H1 (cell line): ENCODE measurements at regions not wholly inside any gene's neighbourhood (a gene's known extent, or its start where the extent isn't known, plus 50 kb on each side); places are given as distances from the start of the nearest gene placed in this dataset.

Experiments used
- CTCF ChIA-PET: fragments of 300-600 bp; sonication (Branson Sonifier 250); formaldehyde crosslinking; loops from one replicate; lab custom pipeline; 2021; ENCODE audit not compliant: partially characterized antibody; lab: Charles Lee
- POLR2A ChIA-PET: fragments of 300-600 bp; sonication (Branson Sonifier 250); formaldehyde crosslinking; loops from one replicate; lab custom pipeline; 2021; ENCODE audit warnings: inconsistent platforms; ENCODE audit not compliant: partially characterized antibody; lab: Charles Lee
- DNase-seq, 2 experiments: peaks; one replicate each; pipeline versions ENCODE4 v3.0.0 to v3.0.0-alpha.2; 2010 to 2022; ENCODE audit warnings: low spot score in 2 of 2, low read depth in 1 of 2, mixed read lengths in 1 of 2
- FAIRE-seq: peaks from 2 replicates; lab custom pipeline; 2011; peaks lifted over from hg19 to GRCh38; lab: Jason Lieb, UNC
- H2AFZ ChIP-seq: 2 replicates; pipeline ENCODE4 v1.8.1; 2012; ENCODE audit warnings: low read length, inconsistent platforms
- H2AK5ac ChIP-seq: 2 replicates; pipeline ENCODE4 v1.6.1; 2013; ENCODE audit warnings: low read depth, low read length
- H2BK120ac ChIP-seq: replicated peaks from 2 replicates; pipeline ENCODE3; 2013; ENCODE audit warnings: low read depth, low read length, inconsistent platforms
- H2BK12ac ChIP-seq: 2 replicates; pipeline ENCODE4 v1.6.1; 2013; ENCODE audit warnings: low read depth, low read length
- H2BK15ac ChIP-seq: 2 replicates; pipeline ENCODE4 v1.6.1; 2013; ENCODE audit warnings: low read length
- H2BK20ac ChIP-seq: 2 replicates; pipeline ENCODE4 v1.6.1; 2013; ENCODE audit warnings: low read length
- H2BK5ac ChIP-seq: 2 replicates; pipeline ENCODE4 v1.6.1; 2013; ENCODE audit warnings: low read depth, low read length
- H3K14ac ChIP-seq: 2 replicates; pipeline ENCODE4 v1.6.1; 2013; ENCODE audit warnings: inconsistent platforms; ENCODE audit not compliant: insufficient read length
- H3K18ac ChIP-seq: 2 replicates; pipeline ENCODE4 v1.6.1; 2013; ENCODE audit warnings: low read length; ENCODE audit errors: extremely low read depth
- H3K23ac ChIP-seq: 2 replicates; pipeline ENCODE4 v1.6.1; 2013; ENCODE audit warnings: inconsistent platforms; ENCODE audit not compliant: insufficient read length
- H3K23me2 ChIP-seq: 2 replicates; pipeline ENCODE4 v1.6.1; 2013; ENCODE audit warnings: low read depth, low read length
- H3K27ac ChIP-seq: 2 replicates; pipeline ENCODE4 v1.6.1; 2011; ENCODE audit warnings: low read depth, low read length, inconsistent platforms
- H3K27me3 ChIP-seq, 4 experiments: replicated peaks in 1 of 4; 1 replicate in 1 of 4; 2 replicates in 3 of 4; pipeline versions ENCODE4 v1.6.1 to v1.8.1; 2011 to 2013; ENCODE audit warnings: low read length in 3 of 4, mild to moderate bottlenecking in 3 of 4, inconsistent platforms in 2 of 4, mixed read lengths in 2 of 4, moderate library complexity in 1 of 4; ENCODE audit not compliant: control insufficient read depth in 3 of 4, insufficient read depth in 3 of 4; ENCODE audit errors: extremely low read depth in 1 of 4
- H3K36me3 ChIP-seq, 4 experiments: 2 replicates each; pipeline versions ENCODE4 v1.6.1 to v1.8.1; 2011 to 2013; ENCODE audit warnings: mild to moderate bottlenecking in 4 of 4, low read length in 3 of 4, moderate library complexity in 2 of 4, control low read depth in 1 of 4, inconsistent platforms in 1 of 4; ENCODE audit not compliant: insufficient read depth in 4 of 4, control insufficient read depth in 2 of 4
- H3K4ac ChIP-seq: replicated peaks from 2 replicates; pipeline ENCODE3; 2013; ENCODE audit warnings: low read length, low read depth, mixed read lengths, inconsistent platforms; ENCODE audit not compliant: insufficient read length
- H3K4me1 ChIP-seq, 4 experiments: replicated peaks in 1 of 4; 1 replicate in 1 of 4; 2 replicates in 3 of 4; pipeline versions ENCODE4 v1.6.1 to v1.8.1; 2011 to 2013; ENCODE audit warnings: low read length in 3 of 4, inconsistent platforms in 2 of 4, mixed read lengths in 1 of 4; ENCODE audit not compliant: insufficient read depth in 4 of 4, control insufficient read depth in 3 of 4
- H3K4me2 ChIP-seq, 2 experiments: 2 replicates each; pipeline versions ENCODE4 v1.6.1 to v1.8.1; 2011 to 2013; ENCODE audit warnings: low read depth in 2 of 2, low read length in 2 of 2, control low read depth in 1 of 2, inconsistent platforms in 1 of 2, mild to moderate bottlenecking in 1 of 2; ENCODE audit not compliant: insufficient read depth in 1 of 2
- H3K4me3 ChIP-seq, 4 experiments: fragments of 200-600, 300-600 bp in 1 of 4; sonication (generic), shearing (Covaris generic), sonication (Bioruptor Twin) in 1 of 4; 2 replicates each; pipeline versions ENCODE4 v1.5.1 to v1.8.1; 2011 to 2016; ENCODE audit warnings: low read length in 4 of 4, low read depth in 3 of 4, control low read depth in 2 of 4, inconsistent platforms in 2 of 4, mild to moderate bottlenecking in 2 of 4, mixed read lengths in 1 of 4, moderate library complexity in 1 of 4; ENCODE audit not compliant: insufficient read depth in 2 of 4; ENCODE audit errors: extremely low read depth in 1 of 4
- H3K56ac ChIP-seq: replicated peaks from 2 replicates; pipeline ENCODE3; 2013; ENCODE audit warnings: low read depth, mild to moderate bottlenecking, mixed read lengths, low read length, inconsistent platforms; ENCODE audit not compliant: insufficient read length
- H3K79me1 ChIP-seq: 2 replicates; pipeline ENCODE4 v1.6.1; 2013; ENCODE audit warnings: low read depth, low read length, control low read depth
- H3K79me2 ChIP-seq, 2 experiments: 2 replicates each; pipeline versions ENCODE4 v1.6.1 to v1.8.1; 2012 to 2013; ENCODE audit warnings: low read length in 2 of 2, mild to moderate bottlenecking in 2 of 2, inconsistent platforms in 1 of 2; ENCODE audit not compliant: insufficient read depth in 2 of 2, control insufficient read depth in 1 of 2
- H3K9ac ChIP-seq, 4 experiments: replicated peaks in 1 of 4; 1 replicate in 1 of 4; 2 replicates in 3 of 4; pipeline versions ENCODE4 v1.6.1 to v1.8.1; 2011 to 2013; ENCODE audit warnings: low read depth in 3 of 4, low read length in 3 of 4, control low read depth in 2 of 4, mild to moderate bottlenecking in 2 of 4, moderate library complexity in 2 of 4, inconsistent platforms in 1 of 4; ENCODE audit errors: extremely low read depth in 1 of 4
- H3K9me3 ChIP-seq, 2 experiments: 2 replicates each; pipeline versions ENCODE4 v1.6.1 to v1.8.1; 2012 to 2013; ENCODE audit warnings: mild to moderate bottlenecking in 2 of 2, moderate library complexity in 2 of 2, control low read depth in 1 of 2, inconsistent platforms in 1 of 2, low read depth in 1 of 2, low read length in 1 of 2, mixed read lengths in 1 of 2; ENCODE audit not compliant: insufficient read depth in 2 of 2
- H4K20me1 ChIP-seq, 2 experiments: replicated peaks in 1 of 2; 2 replicates each; pipeline versions ENCODE3 to v1.8.1; 2011 to 2013; ENCODE audit warnings: inconsistent platforms in 2 of 2, low read length in 2 of 2, mild to moderate bottlenecking in 1 of 2; ENCODE audit not compliant: insufficient read depth in 2 of 2, control insufficient read depth in 1 of 2
- H4K5ac ChIP-seq: 2 replicates; pipeline ENCODE4 v1.6.1; 2013; ENCODE audit warnings: low read length, low read depth, mixed read lengths, inconsistent platforms; ENCODE audit not compliant: insufficient read length
- H4K8ac ChIP-seq: 2 replicates; pipeline ENCODE4 v1.8.0; 2013; ENCODE audit warnings: mild to moderate bottlenecking, moderate library complexity, low read length, inconsistent platforms; ENCODE audit not compliant: insufficient read depth; ENCODE audit errors: extremely low read depth
- H4K91ac ChIP-seq: replicated peaks from 2 replicates; pipeline ENCODE3; 2013; ENCODE audit warnings: low read length, mixed read lengths, inconsistent platforms; ENCODE audit not compliant: insufficient read length
- ATF2 ChIP-seq: IDR thresholded peaks from 2 replicates; pipeline ENCODE4 v1.6.1; 2012; ENCODE audit warnings: low read length, inconsistent platforms
- CBX8 ChIP-seq: fragments of 300-800, 300-1000 bp; sonication (generic); IDR thresholded peaks from 2 replicates; pipeline ENCODE4 v1.7.1; 2016; ENCODE audit warnings: low read depth, low read length, borderline replicate concordance
- CTCF ChIP-seq, 3 experiments: IDR thresholded peaks; 1 replicate in 2 of 3; 2 replicates in 1 of 3; pipeline versions ENCODE4 v1.5.1 to v1.6.1; 2011; ENCODE audit warnings: low read length in 3 of 3, mild to moderate bottlenecking in 3 of 3, inconsistent platforms in 2 of 3, low read depth in 1 of 3, moderate library complexity in 1 of 3; ENCODE audit not compliant: insufficient read depth in 1 of 3; ENCODE audit errors: control extremely low read depth in 1 of 3
- E2F6 ChIP-seq: IDR thresholded peaks from 2 replicates; pipeline ENCODE4 v1.6.1; 2012; ENCODE audit warnings: inconsistent platforms
- GABPA ChIP-seq: IDR thresholded peaks from 2 replicates; pipeline ENCODE4 v1.6.1; 2011; ENCODE audit warnings: mild to moderate bottlenecking, low read length, moderate library complexity, borderline replicate concordance; ENCODE audit not compliant: insufficient read depth
- HDAC6 ChIP-seq: IDR thresholded peaks from one replicate; pipeline ENCODE4 v1.7.1; 2012; ENCODE audit warnings: low read depth, mild to moderate bottlenecking, inconsistent platforms, low read length, moderate library complexity
- KDM5A ChIP-seq: fragments of 200-600 bp; IDR thresholded peaks from 2 replicates; pipeline ENCODE4 v1.7.1; 2012; ENCODE audit warnings: mild to moderate bottlenecking, low read length, inconsistent platforms, mixed read lengths
- RAD21 ChIP-seq, 2 experiments: IDR thresholded peaks in 1 of 2; conservative IDR thresholded peaks in 1 of 2; 2 replicates each; pipeline ENCODE4 v1.6.1; 2011; ENCODE audit warnings: low read depth in 2 of 2, low read length in 2 of 2, improper control_type of control experiment in 1 of 2, inconsistent platforms in 1 of 2, mild to moderate bottlenecking in 1 of 2, moderate library complexity in 1 of 2
- TCF12 ChIP-seq: IDR thresholded peaks from 2 replicates; pipeline ENCODE4 v1.6.1; 2011; ENCODE audit warnings: low read depth, mild to moderate bottlenecking, low read length
- WGBS, 2 experiments: shearing (Covaris generic) in 1 of 2; methylation state at CpG; one replicate each; pipeline versions ENCODE4 v1.1.6 to v1.1.7; 2013 to 2015; ENCODE audit warnings: low lambda C conversion rate in 2 of 2, mixed read lengths in 2 of 2, inconsistent platforms in 1 of 2, low coverage in 1 of 2, missing lambda C conversion rate in 1 of 2; ENCODE audit not compliant: insufficient replicate concordance in 2 of 2, insufficient coverage in 1 of 2, insufficient read length in 1 of 2; ENCODE audit errors: extremely low coverage in 1 of 2, missing lambda C conversion rate in 1 of 2; 5-methylcytosine and 5-hydroxymethylcytosine counted together

- H4K91ac ChIP-seq, result no peak overlapping the region
- H3K4me1 ChIP-seq, result no peaks in the 10 kb centered on the region
These were observed 760.2 kb upstream of the GBE1 start for GRCh38 chr3:82521657-82522056.

More at GRCh38 chr3:82521657-82522056, 760.2 kb upstream of the GBE1 start:
- Histone ChIP-seq H2BK120ac (no peak overlapping the region), H3K23me2 (no peaks in the 10 kb centered on the region), H3K9ac (no peak overlapping the region), H2BK15ac (no peak overlapping the region), H4K20me1 (no peaks in the 10 kb centered on the region), H3K4me2 (no peak overlapping the region), H3K9me3 (no peaks in the 10 kb centered on the region), H3K4me3 (no peak overlapping the region), H3K27me3 (no peaks in the 10 kb centered on the region), H3K36me3 (no peaks in the 10 kb centered on the region; a peak in 1 of 8 replicates), H3K23ac (no peak overlapping the region), H4K5ac (no peak overlapping the region), H3K79me1 (no peaks in the 10 kb centered on the region), H3K56ac (no peak overlapping the region), H3K79me2 (no peaks in the 10 kb centered on the region), H4K8ac (no peak overlapping the region), H2BK12ac (no peak overlapping the region), H2BK5ac (no peak overlapping the region), H3K27ac (no peak overlapping the region), H2BK20ac (no peak overlapping the region), H2AFZ (no peak overlapping the region), H2AK5ac (no peak overlapping the region), H3K14ac (no peak overlapping the region), H3K18ac (no peak overlapping the region), H3K4ac (no peak overlapping the region)
- no peak for FAIRE-seq
- TF ChIP-seq TCF12, result no peak
- TF ChIP-seq CBX8, result no peak
- no peak for TF ChIP-seq E2F6
- TF ChIP-seq HDAC6, result no peak
- no peak for TF ChIP-seq CTCF (IDR thresholded peaks at IDR 0.05; ENCODE audit: control extremely low read depth in 1 of 3, insufficient read depth in 1 of 3, low read depth in 1 of 3, low read length in 3 of 3)
- no peak for TF ChIP-seq GABPA
- no peak for TF ChIP-seq RAD21 (IDR thresholded peaks at IDR 0.05 in 1 of 2, conservative IDR thresholded peaks at IDR 0.05 in 1 of 2; ENCODE audit: low read depth in 2 of 2, low read length in 2 of 2)
- no peak for TF ChIP-seq ATF2
- no peak for TF ChIP-seq KDM5A
- ChIA-PET POLR2A (no interaction called here), CTCF (no interaction called here)
- DNase-seq, result no peak
- WGBS, 2 experiments, result 84% methylated on average over 1 of the region's 1 CpG; no CpG with 5 or more reads in 1 of the 2 experiments
